Ramos (cell line): ENCODE measurements at regions not wholly inside any gene's neighbourhood (a gene's known extent, or its start where the extent isn't known, plus 50 kb on each side); places are given as distances from the start of the nearest gene placed in this dataset.

Source experiments
- in situ Hi-C: fragments of 300-500 bp; cut with MboI; formaldehyde crosslinking; loops from one replicate; pipeline ENCODE4 v1.14.3; 2022; ENCODE audit warnings: low sequenced_read_pairs; ENCODE audit not compliant: unreplicated experiment

DNA sequence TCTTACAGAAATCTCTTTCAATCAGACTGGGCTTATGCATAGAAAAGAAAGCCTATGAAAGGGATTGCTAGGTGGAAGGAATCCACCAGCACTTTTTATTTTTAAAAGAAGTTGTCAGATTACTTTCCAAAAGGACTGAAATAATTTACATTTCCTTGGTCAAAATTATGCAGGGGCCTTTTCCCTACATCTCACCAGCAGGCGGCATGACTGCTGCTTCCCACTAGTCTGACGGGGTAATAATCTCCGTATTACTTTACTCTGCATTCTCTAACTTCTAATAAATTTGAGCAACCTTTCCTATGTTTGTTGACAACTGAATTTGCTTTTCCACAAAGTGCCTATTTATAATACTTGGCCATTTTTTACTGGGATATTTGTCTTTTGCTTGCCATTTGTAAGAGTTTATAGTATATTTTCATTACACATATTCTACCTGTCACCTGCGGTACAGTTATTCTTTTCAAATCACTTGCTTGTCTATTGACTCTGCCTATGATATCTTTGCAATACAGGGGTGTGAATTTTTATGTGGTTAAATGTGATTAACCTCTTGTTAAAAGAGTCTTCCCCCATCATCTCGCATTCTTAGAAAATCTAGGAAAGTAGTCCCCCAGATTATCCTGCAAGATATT lies 51.9 kb upstream of the USP47 start:
- in situ Hi-C loops, result loop anchor here (5.0 to 25.0 kb wide), 4 partner anchors 447 to 1003 kb away; no protein-coding TSS in a partner anchor

DNA sequence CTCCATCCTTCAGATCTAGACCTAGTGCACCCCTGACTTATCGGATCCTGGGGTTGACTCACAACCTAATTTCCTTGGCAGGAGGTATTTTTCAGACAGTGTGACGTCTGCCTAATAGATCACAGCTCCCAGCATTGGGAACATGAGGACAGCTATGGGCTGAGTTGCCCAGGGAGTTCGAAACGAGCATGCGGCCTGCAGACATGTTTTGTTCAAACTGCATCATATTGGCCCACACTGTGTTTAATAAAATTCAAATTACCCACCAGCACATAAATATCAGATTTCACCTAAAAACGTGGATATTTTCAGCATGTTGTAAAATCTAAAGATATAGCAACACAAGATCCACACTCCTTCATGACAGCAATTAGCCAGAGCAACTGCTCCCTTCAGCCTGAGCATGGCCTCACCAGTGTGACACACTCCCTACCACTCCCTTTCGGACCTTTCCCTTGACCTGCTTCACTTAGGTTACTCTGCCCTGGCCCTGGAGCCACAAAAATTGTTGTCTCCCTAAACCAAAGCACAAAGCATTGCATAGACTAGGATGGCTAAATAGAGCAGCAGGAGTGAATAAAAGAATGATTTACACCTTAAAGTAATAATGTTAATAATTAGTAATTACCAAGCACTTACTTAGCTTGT lies 53.6 kb upstream of the USP47 start:
- in situ Hi-C loops, result loop anchor here (5.0 to 25.0 kb wide), 4 partner anchors 449 to 1001 kb away; no protein-coding TSS in a partner anchor

DNA sequence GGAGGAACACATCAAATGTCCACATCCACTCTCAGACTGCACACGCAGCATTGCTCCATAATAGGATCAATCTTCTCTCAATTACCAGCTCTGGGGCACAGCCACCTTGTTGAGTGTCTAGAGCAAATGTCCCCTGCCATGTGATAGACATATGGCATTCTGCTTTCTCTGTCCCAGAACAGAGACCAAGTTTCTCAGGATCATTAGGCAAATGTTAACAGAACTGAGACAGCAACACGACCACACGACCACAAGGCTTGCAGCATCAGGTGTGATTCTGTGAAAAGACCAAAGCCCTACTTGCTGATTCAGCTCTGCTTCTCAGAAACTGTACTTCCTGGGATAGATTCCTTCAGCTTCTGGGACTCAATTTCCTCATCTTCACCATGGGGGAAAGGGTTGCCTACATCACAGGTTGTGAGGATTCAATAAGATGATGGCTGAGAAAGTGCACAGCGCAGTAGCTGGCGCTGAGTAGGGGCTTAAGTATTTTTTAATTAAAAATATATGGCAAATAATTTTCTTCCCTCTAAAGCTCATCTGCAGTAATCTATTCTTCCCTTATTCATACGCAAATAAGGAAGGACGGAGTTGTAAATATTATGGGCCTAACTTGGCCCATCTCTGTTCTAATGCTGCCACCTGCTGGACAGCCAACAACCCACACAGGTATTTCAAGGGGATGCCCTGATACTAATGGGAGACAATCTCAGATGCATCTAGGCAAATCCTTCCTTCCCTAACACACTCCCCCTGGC lies 54.3 kb upstream of the USP47 start:
- in situ Hi-C loops, result loop anchor here (5.0 to 25.0 kb wide), 4 partner anchors 450 to 1000 kb away; no protein-coding TSS in a partner anchor

DNA sequence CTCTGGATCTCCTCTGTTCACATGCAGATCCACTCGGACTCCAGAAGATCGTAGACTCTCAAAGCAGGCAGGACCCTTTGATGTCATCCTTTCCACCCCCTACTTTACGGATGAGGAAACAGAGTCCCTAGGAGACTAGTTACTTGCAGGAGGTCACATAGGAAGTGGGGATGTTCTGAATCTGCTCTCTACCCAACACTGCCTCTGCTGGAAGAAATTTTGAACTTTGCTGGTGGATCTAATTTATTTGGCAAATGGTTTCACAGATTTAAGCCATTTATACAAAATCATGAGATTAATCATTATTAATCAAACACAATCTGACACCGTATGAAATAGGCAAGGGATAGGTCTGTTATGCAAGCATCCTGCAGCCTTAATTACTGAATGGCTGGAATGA lies 55.0 kb upstream of the USP47 start:
- in situ Hi-C loops, result loop anchor here (5.0 to 25.0 kb wide), 4 partner anchors 451 to 999 kb away; no protein-coding TSS in a partner anchor

DNA sequence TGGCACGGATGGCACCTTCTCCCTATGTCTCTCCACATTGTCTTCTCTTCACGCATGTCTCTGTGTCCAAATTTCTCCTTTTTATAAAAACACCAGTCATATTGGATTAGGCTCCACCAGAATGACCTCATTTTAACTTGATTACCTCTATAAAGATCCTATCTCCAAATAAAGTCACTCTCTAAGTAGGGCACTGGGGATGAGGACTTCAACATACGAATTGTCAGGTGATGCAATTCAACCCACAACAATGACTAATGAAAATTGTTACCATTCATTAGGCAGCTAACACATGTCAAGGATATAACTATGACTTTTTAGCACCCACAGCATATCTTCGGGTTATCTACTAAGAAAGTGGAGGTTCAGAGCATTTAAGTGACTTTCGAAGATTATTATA lies 55.5 kb upstream of the USP47 start:
- in situ Hi-C loops, result loop anchor here (5.0 to 25.0 kb wide), 4 partner anchors 451 to 999 kb away; no protein-coding TSS in a partner anchor

DNA sequence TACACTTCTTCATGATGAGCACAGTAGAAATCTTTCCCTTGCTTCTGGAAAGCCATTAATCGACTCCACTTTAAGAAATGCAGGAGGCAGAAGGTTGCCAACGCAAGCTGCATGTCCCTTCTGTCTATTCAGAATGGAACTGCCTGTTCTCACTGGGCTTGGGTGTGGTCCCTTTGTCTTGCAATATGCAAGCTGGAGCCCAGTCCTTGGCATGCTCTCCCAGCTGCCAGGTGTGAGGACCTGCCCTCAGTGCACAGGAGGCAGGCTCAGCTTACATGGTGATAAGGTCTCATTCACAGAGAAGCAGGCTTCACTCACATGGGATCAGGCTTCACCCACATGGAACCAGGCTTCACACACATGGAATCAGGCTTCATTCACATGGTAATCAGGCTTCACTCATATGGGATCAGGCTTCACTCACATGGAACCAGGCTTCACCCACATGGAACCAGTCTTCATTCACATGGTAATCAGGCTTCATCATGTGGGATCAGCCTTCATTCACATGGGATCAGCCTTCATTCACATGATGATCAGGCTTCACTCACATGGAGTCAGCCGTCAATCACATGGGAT lies 59.2 kb upstream of the USP47 start:
- in situ Hi-C loops, result loop anchor here (10.0 to 25.0 kb wide), 3 partner anchors 455 to 995 kb away; no protein-coding TSS in a partner anchor

DNA sequence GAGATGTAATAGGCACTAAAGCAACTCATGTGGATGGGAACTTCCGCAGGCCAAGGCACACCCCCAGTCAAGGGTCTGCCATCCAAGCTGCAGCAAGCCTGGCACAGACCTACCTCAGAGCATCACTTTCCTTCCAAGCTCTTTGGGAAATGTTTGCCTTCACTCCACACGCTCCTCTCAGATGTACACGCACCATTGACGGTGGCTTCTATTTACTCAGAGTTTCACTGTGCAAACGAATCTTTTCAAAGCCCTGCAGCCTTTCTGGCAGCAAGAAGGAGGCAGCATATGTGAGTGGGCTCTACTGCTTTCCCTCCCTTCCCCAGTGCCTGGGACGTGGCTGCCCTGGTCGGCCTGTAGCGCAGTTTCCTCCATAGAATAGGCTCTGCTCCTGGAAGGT lies 60.9 kb upstream of the USP47 start:
- in situ Hi-C loops, result loop anchor here (10.0 to 25.0 kb wide), 3 partner anchors 456 to 994 kb away; no protein-coding TSS in a partner anchor

DNA sequence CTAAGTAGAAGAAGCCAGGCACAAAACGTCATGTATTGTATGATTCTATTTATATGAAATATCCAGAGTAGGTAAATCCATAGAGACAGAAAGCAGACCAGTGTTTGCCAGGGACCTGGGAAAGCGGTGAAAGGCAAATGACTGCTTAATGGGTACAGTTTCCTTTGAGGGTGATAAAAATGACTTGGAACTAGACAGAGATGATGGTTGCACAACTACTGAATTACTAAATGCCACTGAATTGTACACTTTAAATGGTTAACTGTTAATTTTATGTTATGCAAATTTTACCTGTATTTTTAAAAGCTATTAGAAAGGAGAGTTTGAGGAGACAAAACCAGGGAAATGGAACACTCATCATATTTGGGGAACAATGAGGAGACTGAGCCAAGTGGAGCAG lies 61.8 kb upstream of the USP47 start:
- in situ Hi-C loops, result loop anchor here (10.0 to 25.0 kb wide), 3 partner anchors 457 to 993 kb away; no protein-coding TSS in a partner anchor

DNA sequence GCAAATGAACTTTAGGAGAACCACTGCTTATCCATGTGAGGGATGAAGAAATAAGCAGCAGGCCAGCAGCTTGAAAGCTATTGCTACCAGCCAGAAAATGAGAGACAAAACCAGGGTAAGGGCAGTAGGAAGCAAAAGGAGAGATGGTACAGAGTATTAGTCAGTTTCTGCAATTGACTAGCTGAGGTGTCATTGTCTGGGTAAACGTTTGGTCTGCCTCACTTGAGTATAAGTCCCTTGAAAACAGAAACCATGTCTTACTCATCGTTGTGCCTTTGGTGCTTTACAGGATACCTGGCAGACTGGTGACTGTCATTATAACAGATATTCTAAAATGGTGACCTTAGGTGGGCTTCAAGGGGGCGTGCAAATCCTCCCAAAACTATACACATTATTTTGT lies 63.9 kb upstream of the USP47 start:
- in situ Hi-C loops, result loop anchor here (25.0 kb wide), 2 partner anchors 459 to 991 kb away; no protein-coding TSS in a partner anchor

DNA sequence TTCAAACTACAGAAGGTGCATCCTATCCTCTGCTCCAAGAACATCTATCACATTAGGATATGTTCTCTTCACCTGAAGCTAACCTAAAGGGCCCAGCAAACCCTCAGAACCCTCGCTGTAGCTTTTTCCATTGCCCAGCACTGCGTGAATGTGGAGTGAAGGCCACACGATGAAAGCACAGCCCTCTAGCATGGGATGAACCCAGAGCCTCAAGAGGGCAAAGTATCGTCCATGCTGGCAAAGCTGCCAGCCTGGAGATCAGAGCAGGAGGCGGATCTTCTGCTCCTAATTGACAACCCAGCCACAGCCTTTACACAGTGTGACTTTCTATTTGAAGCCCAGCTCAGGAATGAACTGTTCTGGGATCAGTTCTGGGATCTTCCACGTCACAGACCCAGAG lies 65.1 kb upstream of the USP47 start:
- in situ Hi-C loops, result loop anchor here (25.0 kb wide), 2 partner anchors 461 to 989 kb away; no protein-coding TSS in a partner anchor

DNA sequence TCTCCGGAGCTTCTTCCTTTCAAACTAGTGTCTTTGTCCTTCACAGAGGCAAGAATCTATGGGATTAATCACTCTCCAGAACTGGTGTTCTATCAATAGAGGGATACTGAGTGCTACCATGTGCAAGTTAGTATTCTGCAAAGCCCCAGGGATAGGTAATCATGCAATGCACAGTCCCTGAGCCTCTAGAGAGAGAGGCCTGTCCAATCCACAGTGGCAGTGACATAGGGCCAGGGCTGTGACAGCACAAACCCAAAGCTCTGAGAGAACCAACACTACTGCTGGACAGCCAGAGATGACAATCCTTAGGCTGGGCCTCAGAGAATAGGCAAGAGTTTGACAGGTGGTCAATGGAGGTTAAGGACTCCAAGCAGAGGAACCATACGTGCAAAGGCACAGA lies 66.8 kb upstream of the USP47 start:
- in situ Hi-C loops, result loop anchor here (25.0 kb wide), 2 partner anchors 462 to 988 kb away; no protein-coding TSS in a partner anchor

DNA sequence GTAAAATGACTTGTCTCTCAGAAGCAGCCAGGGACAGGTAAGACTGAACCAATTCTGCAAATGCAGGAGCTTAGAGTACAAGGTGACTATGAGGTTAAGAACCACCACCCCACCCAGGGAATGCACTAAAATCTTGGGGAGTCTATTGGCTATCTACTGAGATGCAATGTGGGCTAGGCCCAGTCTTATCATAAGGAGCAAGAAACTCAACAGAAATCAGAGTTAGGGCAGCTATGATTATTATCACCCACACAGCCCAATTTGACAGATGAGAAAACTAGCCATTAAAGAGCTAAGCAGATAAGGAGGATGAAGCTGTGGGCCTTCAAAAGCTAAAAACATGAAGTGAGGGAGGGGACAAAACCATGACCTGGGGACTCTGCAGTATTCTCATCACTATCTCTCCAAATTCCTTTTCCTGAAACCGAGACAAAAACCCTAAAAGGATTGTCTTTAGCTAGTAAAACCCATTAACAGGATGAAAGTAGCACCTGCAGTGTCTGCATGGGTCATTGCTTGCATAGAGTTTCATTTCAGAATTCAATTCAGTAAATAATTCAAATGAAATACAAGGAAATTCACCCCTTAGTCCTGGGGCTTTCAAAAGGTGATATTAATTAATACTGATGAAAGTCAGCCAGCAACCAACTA lies 68.8 kb upstream of the USP47 start:
- in situ Hi-C loops, result no loop called here

DNA sequence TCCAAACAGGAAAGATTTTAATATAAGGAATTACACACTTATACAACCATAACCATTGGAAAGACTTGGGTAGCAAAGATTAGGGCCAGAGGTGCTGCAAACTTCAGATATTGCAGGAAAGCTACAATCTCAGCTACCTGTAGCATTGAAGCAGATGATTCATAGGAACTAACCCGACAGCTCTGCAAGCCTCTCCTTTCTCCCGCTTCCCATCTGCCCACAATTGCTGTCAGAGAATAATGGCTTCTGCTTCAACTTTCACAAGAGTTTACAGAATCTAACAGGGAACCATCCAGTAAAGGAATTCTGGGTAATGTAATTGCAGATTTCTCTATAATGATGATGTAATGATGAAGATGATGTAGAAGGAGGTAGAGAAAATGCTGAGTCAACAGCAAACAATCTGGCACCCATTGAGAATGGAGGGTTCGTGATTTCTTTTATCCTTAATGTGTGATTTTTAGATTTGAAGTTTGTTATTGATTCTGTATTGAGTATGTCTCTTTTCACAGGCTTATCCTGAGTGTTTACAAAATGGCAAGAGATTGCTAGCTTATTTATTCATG lies 70.8 kb upstream of the USP47 start:
- in situ Hi-C loops, result no loop called here

DNA sequence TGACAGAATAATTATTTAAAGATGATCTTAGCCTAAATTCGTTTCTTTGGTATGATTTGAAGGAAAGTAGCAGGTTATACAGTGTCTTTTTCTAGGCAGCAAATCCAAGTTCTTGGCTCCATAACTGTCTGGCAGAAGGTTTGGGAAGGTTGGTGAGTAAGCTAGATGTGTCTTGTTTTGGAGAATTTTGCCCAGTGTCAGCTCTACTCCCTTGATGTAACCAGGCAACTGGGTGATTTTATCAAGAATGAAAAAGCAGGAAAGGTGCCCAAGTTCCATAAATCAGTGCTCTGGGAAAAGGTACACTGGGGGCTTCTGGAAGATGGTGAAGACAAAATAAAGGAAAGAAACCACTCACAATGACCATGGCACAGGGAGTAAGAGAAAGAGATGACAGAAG lies 71.5 kb upstream of the USP47 start:
- in situ Hi-C loops, result no loop called here

DNA sequence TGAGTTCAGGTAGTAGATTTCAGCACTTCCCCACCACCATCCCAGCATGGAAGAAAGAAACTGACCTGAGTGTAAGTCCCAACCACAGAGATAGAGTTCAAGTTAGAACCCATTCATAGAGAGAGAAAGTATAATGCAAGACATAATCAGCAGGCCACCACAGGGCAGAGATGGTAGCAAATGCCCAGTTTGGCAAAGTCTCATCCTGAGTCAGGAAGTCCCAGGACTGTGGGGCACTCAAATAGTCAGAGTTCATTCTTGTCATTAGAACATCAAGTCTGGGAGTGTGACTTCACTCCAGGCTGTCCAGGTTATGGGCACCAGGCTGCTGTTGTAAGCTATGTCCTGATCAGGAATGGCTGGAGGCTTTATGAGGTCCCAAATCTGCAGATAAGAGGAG lies 72.0 kb upstream of the USP47 start:
- in situ Hi-C loops, result no loop called here

DNA sequence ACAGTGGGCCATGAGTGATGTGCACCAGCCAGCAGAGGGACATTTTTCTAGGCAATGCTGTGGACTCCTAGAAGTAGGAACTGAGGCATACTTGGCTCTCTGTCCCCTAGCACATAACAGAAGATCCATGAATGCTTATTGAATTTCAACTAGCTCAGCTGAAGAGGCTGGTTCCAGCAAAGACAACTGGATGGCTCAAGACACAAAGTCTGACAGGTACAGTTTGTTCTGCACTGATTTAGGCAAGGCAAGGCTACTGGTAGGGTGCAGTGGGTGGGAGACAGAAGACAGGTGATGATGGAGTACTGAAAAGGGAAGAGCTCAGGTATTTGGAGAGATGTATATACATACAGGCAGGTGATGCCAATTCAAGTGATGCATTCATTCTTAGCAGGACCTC lies 72.4 kb upstream of the USP47 start:
- in situ Hi-C loops, result no loop called here

DNA sequence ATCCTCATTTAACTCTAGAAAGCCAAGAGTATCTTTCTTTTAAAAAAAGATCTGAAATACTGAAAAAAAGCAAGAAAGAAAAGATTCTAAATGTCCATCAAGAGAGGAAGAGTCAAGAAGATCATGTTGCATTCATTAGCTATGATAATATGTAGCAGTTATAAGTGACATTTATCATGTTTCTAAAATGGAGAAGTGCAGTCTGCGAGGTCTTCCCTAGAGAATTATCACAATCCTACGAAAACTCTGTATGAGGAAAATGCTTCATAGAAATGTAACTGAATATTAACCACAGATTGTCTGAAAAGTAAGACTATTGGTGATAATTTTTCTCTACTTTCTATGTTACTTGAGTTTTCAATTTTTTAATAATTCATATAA lies 77.4 kb upstream of the USP47 start:
- in situ Hi-C loops, result no loop called here

DNA sequence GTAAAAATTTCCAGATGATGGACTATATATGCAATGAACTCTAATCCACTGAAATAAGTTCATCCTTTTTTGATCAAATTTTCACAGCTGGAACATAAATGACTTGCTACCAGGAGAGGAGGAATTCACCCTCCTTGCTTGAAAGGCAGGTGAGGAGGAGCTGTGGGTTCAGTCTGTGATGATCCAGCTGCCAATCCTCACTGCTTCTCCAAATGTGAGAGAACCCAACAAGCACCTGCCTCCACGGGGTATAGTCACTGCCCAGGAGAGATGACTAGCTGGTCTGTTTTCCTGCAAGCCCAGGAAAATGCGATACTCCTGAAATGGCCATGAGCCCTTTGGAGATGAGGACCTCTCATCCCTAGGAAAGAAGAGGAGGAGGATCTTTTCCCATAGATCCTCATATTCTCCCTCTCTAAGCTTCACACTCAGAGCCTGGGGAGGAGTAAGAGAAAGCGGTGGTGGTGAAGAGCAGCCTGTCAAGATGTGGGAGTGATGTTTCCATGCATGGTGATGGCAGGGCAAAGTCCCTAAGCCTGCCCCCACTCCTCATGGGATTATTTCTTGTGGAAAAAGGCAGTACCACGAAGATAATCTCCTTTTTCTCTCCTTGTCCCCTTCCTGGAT lies 77.9 kb upstream of the USP47 start:
- in situ Hi-C loops, result no loop called here

DNA sequence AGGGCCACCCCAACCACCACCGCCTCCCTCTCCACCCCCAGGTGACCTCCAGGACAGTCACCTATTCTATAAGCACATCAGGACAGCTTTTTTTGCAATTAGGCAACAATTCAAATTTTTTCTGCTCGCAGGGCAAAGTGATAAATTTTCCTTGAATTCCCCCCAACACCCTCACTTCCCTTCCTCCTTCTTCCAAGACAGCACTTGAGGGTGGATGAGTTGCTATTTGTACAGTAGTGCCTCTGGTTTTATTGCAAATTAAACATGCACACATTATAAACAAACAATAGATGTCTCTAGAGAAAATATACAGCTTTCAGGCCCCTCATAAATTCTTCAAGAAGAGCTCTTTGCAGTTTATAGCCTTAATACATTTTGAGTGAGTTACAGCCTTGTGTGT lies 80.9 kb upstream of the USP47 start:
- in situ Hi-C loops, result no loop called here
